Left cardiac atrium (tissue), 4 donors: ENCODE measurements at regions not wholly inside any gene's neighbourhood (a gene's known extent, or its start where the extent isn't known, plus 50 kb on each side); places are given as distances from the start of the nearest gene placed in this dataset.
A peak's percentile ranks its signal among the peaks of the same experiment; 100 is the strongest.

Experiments used
- ATAC-seq, 2 donors: fragments of 200-7000 bp; cut with Tn5 transposase; one replicate each; pipeline ENCODE4 v1.9.1; 2020; ENCODE audit warnings: mild to moderate bottlenecking in 2 of 2, moderate library complexity in 2 of 2
- DNase-seq: peaks from one replicate; pipeline ENCODE4 v3.0.0-alpha.2; 2020
- intact Hi-C, 2 donors: fragments of 100-400 bp; cut with DNase I; formaldehyde crosslinking; loops; one replicate each; pipeline versions ENCODE4 v1.14.1 to v1.15.1; 2022 to 2023
- donor health status: DM: no; HTN: yes; CAD: no.
- donor health status: DM: no; HTN: yes; CAD: no; lungs with severe emphysema.
- donor health status: DM: yes; HTN: yes; CAD: no.
- donor health status: Dilated cardiomyopathy.

DNA sequence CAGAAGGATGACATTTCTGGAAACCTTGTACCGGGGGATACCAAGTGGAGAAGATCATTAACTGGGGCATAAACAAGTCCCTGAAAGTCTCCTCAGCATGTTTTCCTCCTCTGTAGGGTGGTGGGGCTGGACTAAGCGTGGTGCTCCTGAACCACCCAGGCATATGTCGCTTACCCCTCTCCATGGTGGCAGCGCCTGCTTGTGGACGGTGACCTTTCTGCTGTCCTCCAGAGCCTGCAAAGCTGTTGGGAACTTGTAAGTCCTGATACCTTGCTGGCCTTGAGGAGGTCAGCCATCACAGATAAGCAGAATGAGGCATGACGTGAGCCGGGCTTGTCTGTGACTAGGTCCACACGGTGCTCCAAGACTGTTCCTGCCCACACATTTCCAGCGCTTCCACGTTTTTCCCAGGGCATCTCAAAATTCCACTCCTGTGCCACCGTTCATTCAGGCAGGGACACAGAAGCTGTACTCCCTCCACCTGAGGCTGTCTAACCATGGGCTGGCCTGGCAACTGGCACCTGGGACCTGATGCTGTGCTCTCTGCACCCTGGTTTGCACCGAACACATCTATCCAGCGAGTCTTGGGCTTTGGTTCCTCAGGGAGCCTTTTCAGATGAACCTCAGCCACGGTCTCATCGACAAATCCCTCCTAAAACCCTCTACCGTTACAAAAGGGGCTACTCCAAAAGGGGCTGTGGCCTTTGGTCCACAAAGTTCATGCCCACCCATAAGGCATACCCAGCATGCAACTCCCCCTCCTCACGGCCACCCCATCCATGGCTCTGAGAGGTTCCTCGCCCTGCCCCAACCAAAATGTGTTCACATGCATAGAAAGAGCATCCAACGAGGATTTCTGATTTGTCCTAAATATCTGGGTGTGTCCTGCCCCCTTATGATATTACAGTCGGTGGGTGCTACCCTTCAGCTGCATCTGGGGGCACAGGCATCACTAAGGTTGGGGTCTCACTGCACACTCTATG, 199.6 kb upstream of the DIO3 start:
- intact Hi-C loops: no loop called here
- ATAC-seq: no peak
- no peak for DNase-seq

GRCh38 chr14:101362529-101363260, 198.6 kb upstream of the DIO3 start:
- intact Hi-C loops: no loop called here
- DNase-seq: no peak
- ATAC-seq: no peak

GRCh38 chr14:101363261-101363555, 198.1 kb upstream of the DIO3 start:
- intact Hi-C loops: no loop called here
- DNase-seq (no peak), ATAC-seq (no peak)

DNA sequence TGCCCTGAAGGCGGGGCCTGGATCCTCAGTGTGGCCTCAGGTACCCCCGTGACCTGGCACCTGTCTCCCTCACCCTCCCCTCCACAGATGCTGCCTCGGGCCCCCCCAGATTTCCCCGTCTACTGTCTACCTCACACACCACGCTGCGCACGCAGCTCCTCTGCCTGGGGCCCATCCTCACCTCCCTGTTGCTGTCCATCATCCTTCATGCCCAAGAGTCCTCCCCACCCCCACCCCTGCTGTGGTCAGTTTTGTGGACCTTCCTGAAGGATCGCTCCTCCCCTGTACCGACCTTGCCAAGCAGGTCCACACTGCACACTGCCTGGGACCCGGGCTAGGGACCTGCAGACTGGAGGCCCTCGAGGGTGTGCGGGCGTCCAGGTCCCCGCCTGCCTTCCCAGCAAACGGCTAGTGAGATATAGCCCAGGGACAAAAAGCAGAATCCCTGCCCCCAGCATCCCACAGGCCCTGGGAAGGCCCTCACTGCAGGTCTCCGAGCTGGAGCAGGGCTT, 197.4 kb upstream of the DIO3 start:
- ATAC-seq: no peak
- intact Hi-C loops: no loop called here
- DNase-seq: no peak

DNA sequence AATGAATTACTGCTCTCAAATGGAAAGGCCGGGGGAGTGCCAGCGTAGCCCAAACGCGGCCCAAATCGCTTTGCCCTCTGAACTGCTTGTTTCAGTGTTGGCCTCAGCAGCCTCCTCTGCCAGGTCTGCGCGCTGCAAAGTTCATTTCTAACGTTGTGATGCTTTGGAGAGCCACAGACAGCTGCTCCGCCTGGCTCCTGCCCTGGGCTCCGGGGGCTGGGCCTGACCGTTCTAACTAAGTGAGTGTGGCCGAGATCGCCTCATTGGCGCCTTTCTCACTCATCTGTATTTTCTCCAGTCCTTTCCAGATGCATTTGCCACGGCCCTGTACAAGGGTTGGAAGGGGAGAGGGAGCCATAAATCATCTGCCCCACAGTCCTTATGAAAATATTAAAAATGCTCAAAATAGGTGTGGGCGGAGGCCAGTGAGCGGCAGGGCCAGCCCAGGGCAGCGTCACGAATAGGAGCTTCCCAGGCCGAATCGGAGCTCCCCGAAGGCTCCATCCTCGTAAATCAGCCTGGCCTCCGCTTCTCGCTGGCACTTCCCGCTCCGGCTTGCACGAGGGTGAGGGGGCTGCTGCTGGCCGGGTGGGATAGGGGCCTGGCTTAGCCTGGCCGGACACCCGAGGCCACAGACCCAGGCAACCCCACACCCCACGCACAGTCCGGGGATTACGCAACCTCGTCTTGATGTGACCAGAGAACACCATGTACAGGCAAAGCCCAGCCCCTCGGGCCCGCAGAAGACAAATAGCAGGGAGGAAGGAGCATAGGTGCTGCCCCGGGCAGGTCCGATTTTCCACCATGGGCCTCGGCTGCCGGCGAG, 196.6 kb upstream of the DIO3 start:
- intact Hi-C loops: no loop called here
- ATAC-seq (peak in 1 of 2 donors; percentile 21), DNase-seq (peak; percentile 48)

- no peak for ATAC-seq
- intact Hi-C loops: no loop called here
Measured at GRCh38 chr14:101365329-101366158, 195.8 kb upstream of the DIO3 start.

GRCh38 chr14:101367421-101368261, 193.7 kb upstream of the DIO3 start:
- no peak for DNase-seq
- no peak for ATAC-seq
- intact Hi-C loops: no loop called here

More at GRCh38 chr14:101365329-101366158, 195.8 kb upstream of the DIO3 start:
- no peak for DNase-seq

DNA sequence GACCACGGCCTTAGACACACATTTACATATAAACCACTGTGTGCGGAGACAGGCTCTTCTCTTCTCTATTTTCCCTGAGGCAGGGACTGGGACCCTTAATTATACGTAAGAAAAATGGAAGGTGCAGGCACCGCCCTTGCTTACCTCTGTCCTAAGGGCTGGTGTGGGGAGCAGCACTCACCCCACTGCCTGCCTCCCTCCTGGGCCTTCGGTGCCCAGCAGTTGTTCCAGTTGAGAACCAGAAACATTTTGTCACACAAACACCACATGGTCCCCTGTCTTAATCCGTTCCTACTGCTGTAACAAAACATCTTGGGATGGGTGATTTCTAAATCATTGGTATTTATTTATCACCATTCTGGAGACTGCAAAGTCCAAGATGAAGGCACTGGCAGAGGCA, 192.7 kb upstream of the DIO3 start:
- intact Hi-C loops: no loop called here
- no peak for DNase-seq
- ATAC-seq: no peak

GRCh38 chr14:101369194-101369915, 191.9 kb upstream of the DIO3 start:
- DNase-seq (no peak), ATAC-seq (peak in 1 of 2 donors; percentile 60)
- intact Hi-C loops: no loop called here

GRCh38 chr14:101369916-101370592, 191.2 kb upstream of the DIO3 start:
- no peak for ATAC-seq

DNA sequence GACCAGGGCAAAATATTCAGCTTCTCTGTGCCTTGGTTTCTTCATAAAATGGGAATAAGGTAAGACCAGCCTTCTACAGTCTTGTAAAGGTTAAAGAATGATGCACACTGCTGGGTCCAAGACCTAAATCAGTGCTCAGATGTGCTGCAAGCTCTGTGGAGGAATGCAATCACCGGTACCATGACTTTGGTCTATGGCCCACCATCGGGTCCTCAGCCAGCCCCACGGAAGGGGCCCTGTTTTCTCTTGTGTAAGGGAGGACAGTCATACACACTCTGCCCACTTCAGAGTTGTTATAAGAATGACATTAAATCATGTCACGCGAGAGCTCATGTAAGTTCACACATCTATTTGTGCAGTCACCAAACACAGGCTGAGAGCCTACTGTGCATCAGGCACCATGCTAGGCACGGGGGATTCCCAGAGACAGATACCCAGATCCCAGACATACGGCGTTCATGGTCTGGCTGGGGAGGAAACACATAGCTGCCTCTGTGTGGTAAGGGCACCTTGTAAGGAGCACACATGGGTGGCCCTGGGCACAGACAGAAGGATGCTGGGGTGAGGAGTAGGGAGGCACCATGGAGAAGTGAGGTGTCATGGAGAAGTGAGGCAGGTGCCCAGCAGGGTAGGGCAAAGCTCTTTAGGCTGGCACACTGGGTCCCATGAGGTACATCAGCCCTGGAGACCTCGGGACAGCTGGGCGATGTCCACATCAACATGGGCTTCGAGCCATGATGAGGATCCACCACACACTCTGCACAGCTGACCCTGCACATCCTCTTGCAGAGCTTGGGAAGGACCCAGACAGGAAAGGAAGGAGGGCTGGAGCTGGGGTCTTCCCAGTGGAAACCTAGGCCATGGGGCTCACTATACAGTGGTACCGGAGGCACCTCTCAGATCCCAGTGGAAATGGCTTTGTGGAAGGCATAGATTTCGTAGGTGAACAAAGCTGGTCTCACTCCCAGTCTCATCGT, 190.4 kb upstream of the DIO3 start:
- DNase-seq (no peak), ATAC-seq (no peak)
- intact Hi-C loops: no loop called here

More at GRCh38 chr14:101369916-101370592, 191.2 kb upstream of the DIO3 start:
- DNase-seq: no peak
- intact Hi-C loops: no loop called here

DNA sequence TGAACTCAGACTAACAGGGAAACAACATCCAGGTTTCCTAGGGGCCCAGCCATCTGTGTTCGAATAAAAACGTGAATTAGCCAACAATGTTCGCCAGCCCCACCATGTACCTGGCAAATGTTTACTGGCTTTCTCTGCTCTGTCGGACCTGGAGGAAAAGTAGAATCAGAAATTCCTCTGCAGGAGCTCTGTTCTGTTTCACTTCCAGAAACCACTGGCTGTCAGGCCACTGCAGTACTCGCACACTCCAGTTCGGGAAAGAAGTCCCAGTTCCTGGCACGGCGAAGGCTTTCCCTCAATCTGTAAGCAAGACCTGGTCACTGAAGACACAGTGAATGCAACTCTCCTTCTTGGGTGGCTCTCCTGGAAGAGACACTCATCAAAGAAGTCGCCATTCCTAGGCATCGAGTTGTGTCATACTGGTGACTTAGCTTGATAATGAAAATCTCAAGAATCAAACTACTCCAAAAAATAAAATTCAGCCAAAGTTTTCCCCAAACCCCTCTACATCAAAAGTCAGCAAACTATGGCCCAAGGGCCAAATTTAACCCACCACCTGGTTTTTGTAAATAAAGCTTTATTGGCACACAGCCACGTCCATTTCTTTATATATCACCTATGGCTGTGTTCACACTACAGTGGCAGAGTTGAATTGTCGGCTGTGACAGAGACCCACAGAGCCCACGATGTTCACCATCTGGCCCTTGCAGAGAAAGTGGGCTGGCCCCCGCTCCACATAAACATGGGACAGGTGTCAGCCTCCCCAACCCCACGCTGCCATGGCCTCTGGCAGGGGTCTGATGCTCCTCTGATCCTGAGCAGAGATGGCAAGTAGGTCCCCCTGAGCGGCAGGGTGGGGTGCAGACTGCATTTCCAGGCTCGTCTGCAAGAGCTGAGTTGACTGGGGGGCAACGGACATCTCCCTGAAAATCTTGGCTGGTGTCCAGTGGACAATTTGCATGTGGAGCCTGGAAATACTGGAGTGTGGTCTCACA, 189.2 kb upstream of the DIO3 start:
- ATAC-seq (no peak), DNase-seq (no peak)
- intact Hi-C loops: no loop called here

DNA sequence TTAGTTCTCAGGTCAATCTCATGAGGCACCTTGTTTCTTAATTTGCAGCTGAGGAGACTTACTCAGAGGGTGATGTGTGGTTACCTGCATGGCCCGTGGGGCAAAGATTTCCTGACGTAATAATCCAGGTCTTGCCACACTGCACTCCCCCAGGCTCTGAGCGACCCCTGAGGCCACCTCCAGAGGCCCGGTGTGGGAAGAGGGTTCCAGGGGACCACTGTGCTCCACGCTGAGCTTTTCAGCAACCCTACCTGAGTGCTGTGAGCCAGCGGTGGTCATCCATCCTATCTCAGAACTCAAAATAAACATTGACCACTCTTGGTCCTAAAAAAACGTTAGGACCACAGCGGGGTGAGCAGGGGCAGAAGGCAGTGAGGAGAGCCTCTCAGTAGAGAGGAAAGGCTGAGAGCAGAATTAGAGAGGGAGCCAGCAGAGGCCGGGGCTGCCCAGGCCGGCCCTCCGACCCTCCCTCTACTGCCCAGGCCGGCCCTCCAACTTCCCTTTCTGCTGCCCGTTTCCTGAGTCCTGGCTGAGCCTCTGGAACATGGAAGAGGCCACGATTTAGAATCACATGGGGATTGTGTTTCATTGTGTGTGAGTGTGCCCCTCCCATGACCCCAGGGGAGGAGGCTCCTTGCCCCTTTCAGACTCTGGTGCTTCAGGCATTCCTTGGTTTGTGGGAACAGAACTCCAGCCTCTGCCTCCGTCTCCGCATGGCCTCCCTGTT, 188.2 kb upstream of the DIO3 start:
- DNase-seq (no peak), ATAC-seq (no peak)
- intact Hi-C loops: no loop called here
